GM21529 (cell line): ENCODE measurements at regions not wholly inside any gene's neighbourhood (a gene's known extent, or its start where the extent isn't known, plus 50 kb on each side); places are given as distances from the start of the nearest gene placed in this dataset.

ENCODE experiments used
- ATAC-seq: cut with Tn5 transposase; IDR thresholded peaks from one replicate; pipeline ENCODE4 v1.9.1; 2021; ENCODE audit not compliant: unreplicated experiment

GRCh38 chr10:131683941-131684340 lies 216.9 kb upstream of the PPP2R2D start:
- no peak for ATAC-seq

GRCh38 chr10:131685007-131685406 lies 215.8 kb upstream of the PPP2R2D start:
- ATAC-seq, result no peak

GRCh38 chr10:131685576-131685975 lies 215.2 kb upstream of the PPP2R2D start:
- ATAC-seq, result no peak

GRCh38 chr10:131686781-131687420 lies 213.9 kb upstream of the PPP2R2D start:
- ATAC-seq, result no peak

- no peak for ATAC-seq
Observed at GRCh38 chr10:131688304-131688703, 212.5 kb upstream of the PPP2R2D start.

GRCh38 chr10:131689016-131689415 lies 211.8 kb upstream of the PPP2R2D start:
- ATAC-seq, result no peak

GRCh38 chr10:131689486-131689885 lies 211.3 kb upstream of the PPP2R2D start:
- no peak for ATAC-seq

- no peak for ATAC-seq
Observed at GRCh38 chr10:131689954-131690757, 210.7 kb upstream of the PPP2R2D start.

GRCh38 chr10:131690805-131691239 lies 210.0 kb upstream of the PPP2R2D start:
- ATAC-seq, result no peak

GRCh38 chr10:131691481-131692090 lies 209.2 kb upstream of the PPP2R2D start:
- ATAC-seq, result no peak

GRCh38 chr10:131692176-131692575 lies 208.6 kb upstream of the PPP2R2D start:
- ATAC-seq, result no peak

DNA sequence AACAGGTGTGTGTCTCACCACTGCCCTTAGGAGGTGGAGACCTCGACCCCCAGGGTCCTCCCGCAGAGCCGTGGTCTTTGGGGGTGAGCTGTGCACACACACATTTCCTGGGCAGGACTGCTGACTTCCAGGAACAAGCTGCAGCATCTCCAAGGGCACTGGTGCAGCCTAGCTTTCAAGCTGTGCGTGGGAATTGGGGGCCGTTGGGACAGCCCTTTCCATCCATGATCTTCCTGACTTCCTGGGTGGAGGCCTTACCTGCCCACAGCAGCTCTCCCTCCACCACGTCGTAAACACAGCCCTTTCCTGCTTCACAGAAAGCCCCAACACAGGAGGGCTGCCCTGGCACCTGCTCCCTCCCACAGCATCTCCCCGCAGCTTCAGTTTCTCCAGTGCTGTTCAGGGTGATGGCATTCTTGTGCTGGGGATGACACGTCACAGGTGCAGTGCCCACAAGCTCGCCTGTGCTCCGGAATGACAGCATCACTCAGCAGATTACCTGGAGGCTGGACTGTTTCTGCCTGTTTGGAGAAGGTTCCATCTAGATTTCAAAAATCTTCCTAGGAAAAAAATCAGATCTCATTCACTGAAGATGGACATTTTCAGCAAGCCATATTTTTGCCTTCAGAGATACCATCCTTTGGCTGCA lies 208.0 kb upstream of the PPP2R2D start:
- ATAC-seq, result no peak

- no peak for ATAC-seq
Observed at GRCh38 chr10:131693766-131694165, 207.0 kb upstream of the PPP2R2D start.

GRCh38 chr10:131694168-131694780 lies 206.5 kb upstream of the PPP2R2D start:
- no peak for ATAC-seq

- no peak for ATAC-seq
Observed at GRCh38 chr10:131694781-131695495, 205.9 kb upstream of the PPP2R2D start.

DNA sequence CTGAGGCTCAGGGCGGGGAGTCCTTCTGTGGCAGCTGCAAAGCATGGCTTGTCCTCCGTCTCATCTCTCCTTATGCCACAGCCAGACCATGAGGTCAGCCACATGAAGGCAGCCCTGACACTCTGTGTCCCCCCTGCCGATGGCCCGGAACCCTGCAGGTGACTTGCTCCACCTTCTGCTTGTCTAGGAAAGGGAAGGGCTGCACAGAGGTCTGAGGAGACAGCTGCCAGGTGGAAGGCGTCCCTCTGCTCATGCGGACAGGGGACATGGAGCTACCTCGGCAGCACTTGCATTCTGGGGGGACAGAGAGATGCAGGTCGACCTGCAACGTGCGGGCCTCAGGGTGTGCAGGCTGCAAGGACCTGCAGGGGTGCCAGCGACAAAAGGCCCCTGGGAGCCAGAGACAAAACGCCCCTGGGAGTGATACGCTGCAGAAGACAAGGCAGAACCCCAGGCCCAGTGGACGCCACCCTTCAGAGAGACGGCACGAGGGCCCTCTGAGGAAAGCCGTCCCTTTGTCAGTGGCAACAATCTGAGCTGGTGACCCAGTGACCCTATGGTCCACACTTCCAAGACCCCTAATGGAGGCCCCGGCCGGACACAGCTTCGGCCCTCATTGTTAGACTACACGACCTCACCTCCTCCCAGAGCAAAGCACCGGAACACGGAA lies 205.2 kb upstream of the PPP2R2D start:
- no peak for ATAC-seq

GRCh38 chr10:131697476-131698128 lies 203.2 kb upstream of the PPP2R2D start:
- ATAC-seq, result no peak

DNA sequence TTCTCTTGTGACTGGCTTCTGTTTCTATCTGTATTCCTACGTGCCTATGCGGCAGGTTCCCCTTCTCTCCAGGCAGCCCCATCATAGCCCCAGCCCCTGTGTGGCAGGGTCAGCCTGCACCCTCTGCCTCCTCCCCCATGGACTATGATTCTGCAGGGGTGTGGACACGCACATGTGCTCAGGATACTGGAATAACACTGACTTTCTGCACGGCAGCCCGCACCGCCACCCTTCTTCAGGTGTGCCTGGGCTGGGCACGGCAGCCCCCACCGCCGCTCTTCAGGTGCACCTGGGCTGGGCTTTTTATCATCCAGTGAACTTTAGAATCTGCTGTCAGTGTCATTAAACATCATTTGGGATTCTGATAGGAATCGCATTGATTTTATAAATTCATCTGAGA lies 202.6 kb upstream of the PPP2R2D start:
- no peak for ATAC-seq

- ATAC-seq, result no peak
Observed at GRCh38 chr10:131698986-131699385, 201.8 kb upstream of the PPP2R2D start.
